Kidney (tissue), 13 donors: ENCODE measurements at regions not wholly inside any gene's neighbourhood (a gene's known extent, or its start where the extent isn't known, plus 50 kb on each side); places are given as distances from the start of the nearest gene placed in this dataset.
A peak's percentile ranks its signal among the peaks of the same experiment; 100 is the strongest.

Experiments used
- DNase-seq, 5 donors: peaks; one replicate each; pipeline ENCODE4 v3.0.0-alpha.2; 2013 to 2020
- FAIRE-seq: peaks from 2 replicates; lab custom pipeline; 2012; peaks lifted over from hg19 to GRCh38; lab: Jason Lieb, UNC
- H3K27ac ChIP-seq, 2 donors: one replicate each; pipeline ENCODE4 v1.7.0; 2013; ENCODE audit warnings: low read depth in 2 of 2, low read length in 2 of 2, inconsistent platforms in 1 of 2
- H3K27me3 ChIP-seq: one replicate; pipeline ENCODE4 v1.7.1; 2013; ENCODE audit warnings: low read length, inconsistent platforms; ENCODE audit not compliant: control insufficient read depth, insufficient read depth
- H3K36me3 ChIP-seq, 3 donors: one replicate each; pipeline versions ENCODE4 v1.7.0 to v1.7.1; 2013; ENCODE audit warnings: low read length in 3 of 3, control low read depth in 1 of 3, inconsistent platforms in 1 of 3; ENCODE audit not compliant: insufficient read depth in 3 of 3, control insufficient read depth in 2 of 3
- H3K4me1 ChIP-seq, 3 donors: one replicate each; pipeline versions ENCODE4 v1.7.0 to v1.7.1; 2013; ENCODE audit warnings: low read length in 3 of 3, inconsistent platforms in 1 of 3, low read depth in 1 of 3; ENCODE audit not compliant: control insufficient read depth in 2 of 3, insufficient read depth in 2 of 3
- H3K4me3 ChIP-seq, 3 donors: one replicate each; pipeline versions ENCODE4 v1.7.0 to v1.8.1; 2013; ENCODE audit warnings: low read length in 3 of 3, control low read depth in 1 of 3, inconsistent platforms in 1 of 3
- H3K9ac ChIP-seq, 3 donors: one replicate each; pipeline versions ENCODE4 v1.7.0 to v1.7.1; 2013; ENCODE audit warnings: low read length in 3 of 3, control low read depth in 1 of 3, inconsistent platforms in 1 of 3
- H3K9me3 ChIP-seq, 3 donors: one replicate each; pipeline versions ENCODE4 v1.7.0 to v1.7.1; 2013; ENCODE audit warnings: low read length in 3 of 3, control low read depth in 1 of 3, inconsistent platforms in 1 of 3; ENCODE audit not compliant: control insufficient read depth in 2 of 3, insufficient read depth in 1 of 3
- CTCF ChIP-seq: IDR thresholded peaks from 3 replicates; pipeline ENCODE4 v1.5.1; 2012; ENCODE audit warnings: mild to moderate bottlenecking, moderate library complexity, borderline replicate concordance; ENCODE audit not compliant: insufficient read depth; ENCODE audit errors: extremely low read depth
- intact Hi-C: fragments of 100-400 bp; cut with DNase I; formaldehyde crosslinking; loops from one replicate; pipeline ENCODE4 v1.11.1; 2022
- donor health status: control.
- donor health status: control.
- donor health status: control.
- donor health status: control.
- donor health status: control.
- donor health status: DM: yes; HTN: yes; CAD: no.
- donor health status: Normal renal cell carcinoma (clear cell type).

DNA sequence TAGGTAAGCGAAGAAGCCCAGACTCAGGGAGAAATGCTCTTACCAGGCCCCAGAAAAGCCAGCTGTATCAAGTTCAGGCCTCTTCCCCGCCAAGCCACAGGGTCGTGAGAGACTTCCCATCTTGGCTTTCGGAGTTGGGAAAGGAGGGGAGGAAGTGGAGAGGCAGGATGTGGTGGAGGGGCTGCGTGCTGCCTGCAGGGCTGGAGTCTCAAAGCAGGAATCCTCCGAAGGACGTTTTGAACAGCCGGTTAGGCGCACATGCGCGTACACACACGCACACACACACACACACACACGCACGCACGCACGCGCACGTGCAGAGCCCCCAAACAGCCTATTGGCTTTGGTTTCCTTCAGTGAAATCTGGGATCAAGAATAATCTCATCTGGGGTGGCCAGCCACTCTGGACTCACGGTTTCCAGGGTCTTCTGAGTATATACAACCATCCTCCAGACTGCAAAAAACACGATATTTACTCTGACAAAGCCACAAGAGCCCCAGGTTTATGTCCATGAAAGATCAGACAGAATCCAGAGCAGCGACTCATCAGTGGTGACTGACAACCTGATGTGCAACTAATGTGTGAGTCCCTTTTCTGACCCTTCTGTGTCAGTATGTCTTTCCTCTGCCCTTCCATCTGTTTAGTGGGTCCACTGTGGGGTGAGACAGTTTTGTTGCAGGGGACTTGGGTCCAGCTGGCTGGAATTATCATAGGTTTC is 115.0 kb upstream of the ZNF438 start:
- Histone ChIP-seq H3K27ac (no peak overlapping the region), H3K9ac (no peak overlapping the region), H3K4me3 (no peak overlapping the region), H3K36me3 (no peaks in the 10 kb centered on the region), H3K4me1 (peaks cover 0 to 8% (median 0%) of the 10 kb centered on the region in 3 donors), H3K9me3 (no peaks in the 10 kb centered on the region), H3K27me3 (no peaks in the 10 kb centered on the region)
- DNase-seq (peak; percentile 50 to 91 (median 67)), FAIRE-seq (no peak)
- intact Hi-C loops, result no loop called here
- no peak for TF ChIP-seq CTCF

DNA sequence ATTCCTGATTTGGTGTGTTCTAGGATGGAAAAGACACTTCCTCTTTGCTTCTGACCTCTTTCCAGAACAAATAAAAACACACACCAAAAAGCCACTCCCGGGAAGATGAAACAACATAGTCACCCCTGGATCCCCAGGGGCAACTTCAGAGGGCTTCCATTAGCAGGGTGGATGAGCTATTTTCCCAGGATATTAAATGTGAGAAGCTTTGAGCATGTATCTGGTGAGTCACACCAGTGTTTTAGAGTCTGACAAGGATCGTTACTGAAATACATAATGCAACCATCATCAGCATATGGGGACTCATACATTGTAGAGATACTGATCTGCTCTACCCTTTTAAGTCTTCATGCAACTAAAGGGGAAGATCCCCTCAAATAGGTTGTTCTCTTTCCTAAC is 115.5 kb upstream of the ZNF438 start:
- FAIRE-seq (no peak), DNase-seq (no peak)
- H3K9me3 ChIP-seq, result no peaks in the 10 kb centered on the region
- no peak overlapping the region for H3K27ac ChIP-seq
- no peak overlapping the region for H3K4me3 ChIP-seq
- no peak for TF ChIP-seq CTCF
- H3K4me1 ChIP-seq, result peaks cover 0 to 8% (median 0%) of the 10 kb centered on the region in 3 donors
- intact Hi-C loops, result no loop called here
- H3K9ac ChIP-seq, result no peak overlapping the region
- H3K27me3 ChIP-seq, result no peaks in the 10 kb centered on the region
- H3K36me3 ChIP-seq, result no peaks in the 10 kb centered on the region

- H3K9me3 ChIP-seq, result no peaks in the 10 kb centered on the region
- no peak for TF ChIP-seq CTCF
- no peak overlapping the region for H3K4me3 ChIP-seq
- FAIRE-seq, result no peak
- intact Hi-C loops, result no loop called here
- H3K27me3 ChIP-seq, result no peaks in the 10 kb centered on the region
- H3K27ac ChIP-seq, result no peak overlapping the region
- H3K36me3 ChIP-seq, result no peaks in the 10 kb centered on the region
- no peak for DNase-seq
- H3K4me1 ChIP-seq, result peaks cover 0 to 12% (median 0%) of the 10 kb centered on the region in 3 donors
- no peak overlapping the region for H3K9ac ChIP-seq
Measured at GRCh38 chr10:31148951-31149350, 117.3 kb upstream of the ZNF438 start.
